Endothelial cell of umbilical vein (primary cell): ENCODE measurements at regions not wholly inside any gene's neighbourhood (a gene's known extent, or its start where the extent isn't known, plus 50 kb on each side); places are given as distances from the start of the nearest gene placed in this dataset.

Experiments
- BruUV-seq: library from RNA; stranded (reverse); fragments of 400-500 nt; replicated peaks from 2 replicates; lab custom pipeline; 2021; lab: Mats Ljungman, UMichigan
- CTCF ChIA-PET: fragments of 300-600, 350-600 bp; sonication (Branson Sonifier 250); formaldehyde crosslinking; loops from one replicate; lab custom pipeline; 2021; ENCODE audit warnings: antibody characterized with exemption, inconsistent platforms; lab: Charles Lee
- POLR2A ChIA-PET: fragments of 300-600, 350-600 bp; sonication (Branson Sonifier 250); formaldehyde crosslinking; loops from one replicate; lab custom pipeline; 2021; ENCODE audit warnings: antibody characterized with exemption, inconsistent platforms; lab: Charles Lee
- DNase-seq: peaks from one replicate; pipeline ENCODE4 v3.0.0-alpha.2; 2011; ENCODE audit warnings: low read depth, low spot score
- FAIRE-seq: peaks from 2 replicates; lab custom pipeline; 2011; peaks lifted over from hg19 to GRCh38; lab: Jason Lieb, UNC
- H2AFZ ChIP-seq: 2 replicates; pipeline ENCODE4 v1.6.0; 2012; ENCODE audit warnings: low read depth, low read length, control low read depth, inconsistent platforms
- H3K27ac ChIP-seq: 2 replicates; pipeline ENCODE4 v1.5.1; 2011; ENCODE audit warnings: low read depth, mild to moderate bottlenecking, control low read depth, low read length, moderate library complexity; ENCODE audit not compliant: insufficient read depth
- H3K27me3 ChIP-seq, 2 experiments: 2 replicates each; pipeline versions ENCODE4 v1.6.0 to v1.6.1; 2011; ENCODE audit warnings: low read length in 2 of 2, mixed read lengths in 1 of 2; ENCODE audit not compliant: control insufficient read depth in 2 of 2, insufficient read depth in 2 of 2
- H3K36me3 ChIP-seq, 2 experiments: 2 replicates in 1 of 2; 3 replicates in 1 of 2; pipeline ENCODE4 v1.5.1; 2011; ENCODE audit warnings: low read length in 2 of 2, mild to moderate bottlenecking in 1 of 2, moderate library complexity in 1 of 2; ENCODE audit not compliant: control insufficient read depth in 2 of 2, insufficient read depth in 2 of 2; ENCODE audit errors: extremely low read depth in 1 of 2
- H3K4me1 ChIP-seq: 3 replicates; pipeline ENCODE4 v1.5.1; 2011; ENCODE audit warnings: mild to moderate bottlenecking, low read length; ENCODE audit not compliant: control insufficient read depth, insufficient read depth; ENCODE audit errors: extremely low read depth
- H3K4me2 ChIP-seq: 2 replicates; pipeline ENCODE4 v1.6.1; 2011; ENCODE audit warnings: low read length, control low read depth, mixed read lengths; ENCODE audit not compliant: insufficient read depth
- H3K4me3 ChIP-seq, 3 experiments: fragments of 200-600 bp in 1 of 3; sonication (generic), shearing (Covaris generic) in 1 of 3; replicated peaks in 1 of 3; 2 replicates each; pipeline ENCODE4 v1.5.1; 2011 to 2016; ENCODE audit warnings: control low read depth in 3 of 3, low read length in 3 of 3, mild to moderate bottlenecking in 2 of 3, inconsistent platforms in 1 of 3, low read depth in 1 of 3, moderate library complexity in 1 of 3; ENCODE audit not compliant: insufficient read depth in 1 of 3
- H3K79me2 ChIP-seq: 2 replicates; pipeline ENCODE4 v1.6.0; 2012; ENCODE audit warnings: low read length, inconsistent platforms; ENCODE audit not compliant: control insufficient read depth, insufficient read depth
- H3K9ac ChIP-seq: replicated peaks from 2 replicates; pipeline ENCODE3; 2011; ENCODE audit warnings: low read length, control low read depth; ENCODE audit not compliant: insufficient read depth; ENCODE audit errors: extremely low read depth
- H3K9me1 ChIP-seq: replicated peaks from 3 replicates; pipeline ENCODE4 v1.6.0; 2011; ENCODE audit warnings: mild to moderate bottlenecking, low read length; ENCODE audit not compliant: control insufficient read depth, insufficient read depth; ENCODE audit errors: extremely low read depth
- H3K9me3 ChIP-seq: replicated peaks from 2 replicates; pipeline ENCODE4 v1.5.1; 2012; ENCODE audit warnings: low read length, inconsistent platforms; ENCODE audit not compliant: control insufficient read depth, insufficient read depth
- H4K20me1 ChIP-seq: replicated peaks from 2 replicates; pipeline ENCODE3; 2011; ENCODE audit warnings: mild to moderate bottlenecking, low read length; ENCODE audit not compliant: control insufficient read depth, insufficient read depth; ENCODE audit errors: extremely low read depth
- EZH2 ChIP-seq: IDR thresholded peaks from 2 replicates; pipeline ENCODE4 v1.6.1; 2012; ENCODE audit warnings: borderline replicate concordance, low read depth, mild to moderate bottlenecking, moderate library complexity, low read length, inconsistent platforms; ENCODE audit not compliant: severe bottlenecking
- FOS ChIP-seq: IDR thresholded peaks from 2 replicates; pipeline ENCODE4 v1.6.1; 2011; ENCODE audit warnings: mild to moderate bottlenecking, low read length, moderate library complexity, borderline replicate concordance; ENCODE audit not compliant: insufficient read depth
- GATA2 ChIP-seq: IDR thresholded peaks from 2 replicates; pipeline ENCODE4 v1.7.0; 2011; ENCODE audit warnings: low read depth, mild to moderate bottlenecking, moderate library complexity, mixed read lengths, low read length; ENCODE audit not compliant: insufficient read length, insufficient read depth
- JUN ChIP-seq: IDR thresholded peaks from 2 replicates; pipeline ENCODE4 v1.6.1; 2011; ENCODE audit warnings: borderline replicate concordance, low read depth; ENCODE audit not compliant: insufficient read length, insufficient read depth
- MAX ChIP-seq: IDR thresholded peaks from 2 replicates; pipeline ENCODE4 v1.6.1; 2011; ENCODE audit not compliant: insufficient read depth, insufficient read length
- MYC ChIP-seq: IDR thresholded peaks from one replicate; pipeline ENCODE4 v1.6.1; 2011; ENCODE audit warnings: mild to moderate bottlenecking, low read depth, low read length
- POLR2A ChIP-seq: IDR thresholded peaks from 2 replicates; pipeline ENCODE4 v1.6.1; 2012; ENCODE audit warnings: low read depth, mild to moderate bottlenecking, control low read depth, low read length
- POLR2AphosphoS5 ChIP-seq: IDR thresholded peaks from 2 replicates; pipeline ENCODE4 v1.6.1; 2012; ENCODE audit warnings: low read depth, mild to moderate bottlenecking, control low read depth, low read length, moderate library complexity; ENCODE audit not compliant: insufficient read depth
- dilution Hi-C: fragments of 300-500 bp; cut with MboI; formaldehyde crosslinking; loops from one replicate; pipeline ENCODE4 v1.15.0; 2019; ENCODE audit warnings: low sequenced_read_pairs; ENCODE audit not compliant: extremely low pct_ligation_motif_present
- intact Hi-C: fragments of 100-400 bp; cut with micrococcal nuclease; formaldehyde crosslinking; loops from one replicate; pipeline ENCODE4 v1.10.0; 2022
- TF ChIP-seq, protein P1 (sequence below), 2 donors: IDR thresholded peaks; 1 replicate in 1 of 2; 2 replicates in 1 of 2; pipeline ENCODE4 v1.5.1; 2011; ENCODE audit warnings: low read length in 2 of 2, mild to moderate bottlenecking in 2 of 2, moderate library complexity in 2 of 2, control low read depth in 1 of 2, inconsistent platforms in 1 of 2, low read depth in 1 of 2; ENCODE audit not compliant: insufficient read depth in 1 of 2; ENCODE audit errors: extremely low read depth in 1 of 2

GRCh38 chr13:106220211-106220610 is 315.3 kb downstream of the EFNB2 start:
- DNase-seq (no peak), FAIRE-seq (no peak)
- ChIA-PET CTCF (no interaction called here), POLR2A (no interaction called here)
- Histone ChIP-seq H4K20me1 (no peaks in the 10 kb centered on the region), H2AFZ (no peak overlapping the region), H3K4me1 (no peaks in the 10 kb centered on the region), H3K4me2 (no peak overlapping the region), H3K9me3 (no peaks in the 10 kb centered on the region), H3K9me1 (no peaks in the 10 kb centered on the region), H3K36me3 (no peaks in the 10 kb centered on the region), H3K9ac (no peak overlapping the region), H3K27ac (no peak overlapping the region), H3K27me3 (no peaks in the 10 kb centered on the region), H3K79me2 (no peaks in the 10 kb centered on the region), H3K4me3 (no peak overlapping the region)
- BruUV-seq, result no TSS peak
- dilution Hi-C loops, result no loop called here
- intact Hi-C loops, result no loop called here
- TF ChIP-seq GATA2 (no peak), FOS (no peak), MYC (no peak), POLR2A (no peak), MAX (no peak), JUN (no peak), EZH2 (no peak), POLR2AphosphoS5 (no peak)
- TF ChIP-seq, protein P1, sequence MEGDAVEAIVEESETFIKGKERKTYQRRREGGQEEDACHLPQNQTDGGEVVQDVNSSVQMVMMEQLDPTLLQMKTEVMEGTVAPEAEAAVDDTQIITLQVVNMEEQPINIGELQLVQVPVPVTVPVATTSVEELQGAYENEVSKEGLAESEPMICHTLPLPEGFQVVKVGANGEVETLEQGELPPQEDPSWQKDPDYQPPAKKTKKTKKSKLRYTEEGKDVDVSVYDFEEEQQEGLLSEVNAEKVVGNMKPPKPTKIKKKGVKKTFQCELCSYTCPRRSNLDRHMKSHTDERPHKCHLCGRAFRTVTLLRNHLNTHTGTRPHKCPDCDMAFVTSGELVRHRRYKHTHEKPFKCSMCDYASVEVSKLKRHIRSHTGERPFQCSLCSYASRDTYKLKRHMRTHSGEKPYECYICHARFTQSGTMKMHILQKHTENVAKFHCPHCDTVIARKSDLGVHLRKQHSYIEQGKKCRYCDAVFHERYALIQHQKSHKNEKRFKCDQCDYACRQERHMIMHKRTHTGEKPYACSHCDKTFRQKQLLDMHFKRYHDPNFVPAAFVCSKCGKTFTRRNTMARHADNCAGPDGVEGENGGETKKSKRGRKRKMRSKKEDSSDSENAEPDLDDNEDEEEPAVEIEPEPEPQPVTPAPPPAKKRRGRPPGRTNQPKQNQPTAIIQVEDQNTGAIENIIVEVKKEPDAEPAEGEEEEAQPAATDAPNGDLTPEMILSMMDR (IDR thresholded peaks at IDR 0.05; ENCODE audit: extremely low read depth in 1 of 2, insufficient read depth in 1 of 2, low read depth in 1 of 2, low read length in 2 of 2), result no peak
